HEK293 (cell line): ENCODE measurements at regions not wholly inside any gene's neighbourhood (a gene's known extent, or its start where the extent isn't known, plus 50 kb on each side); places are given as distances from the start of the nearest gene placed in this dataset.

Source experiments
- CTCF ChIA-PET: fragments of 350-600 bp; formaldehyde crosslinking; extraction: SDS; loops from one replicate; lab custom pipeline; 2021; ENCODE audit warnings: antibody characterized with exemption; lab: Yijun Ruan, JAX
- POLR2A ChIA-PET: fragments of 300-600 bp; formaldehyde crosslinking; extraction: SDS; loops from one replicate; lab custom pipeline; 2020; ENCODE audit warnings: antibody characterized with exemption, inconsistent platforms; lab: Yijun Ruan, JAX
- H3K27ac ChIP-seq: fragments of 200-500 bp; sonication (Bioruptor generic); 2 replicates; pipeline ENCODE4 v1.5.1; 2014; ENCODE audit warnings: low read depth, low read length, control low read depth, inconsistent platforms; ENCODE audit errors: extremely low read depth
- H3K36me3 ChIP-seq, 2 experiments: fragments of 200-500 bp in 1 of 2; sonication (Bioruptor generic) in 1 of 2; 1 replicate in 1 of 2; 2 replicates in 1 of 2; pipeline ENCODE4 v1.5.1; 2014 to 2017; ENCODE audit warnings: inconsistent platforms in 2 of 2, low read length in 2 of 2; ENCODE audit not compliant: control insufficient read depth in 2 of 2, insufficient read depth in 1 of 2
- H3K4me1 ChIP-seq: fragments of 200-500 bp; sonication (Bioruptor generic); 2 replicates; pipeline ENCODE4 v1.5.1; 2014; ENCODE audit warnings: mild to moderate bottlenecking, low read length, inconsistent platforms; ENCODE audit not compliant: control insufficient read depth, insufficient read depth
- H3K4me3 ChIP-seq: 2 replicates; pipeline ENCODE4 v1.5.1; 2011; ENCODE audit warnings: low read depth, mild to moderate bottlenecking, control low read depth, low read length, moderate library complexity
- H3K9me3 ChIP-seq: fragments of 200-500 bp; sonication (Bioruptor generic); 2 replicates; pipeline ENCODE4 v1.5.1; 2014; ENCODE audit warnings: low read depth, low read length, inconsistent platforms; ENCODE audit not compliant: control insufficient read depth, insufficient read depth
- ZNF132 ChIP-seq: fragments of 450-650 bp; formaldehyde crosslinking; IDR thresholded peaks from 2 replicates; pipeline ENCODE4 v1.5.1; 2017; ENCODE audit warnings: missing biosample characterization, missing genetic modification characterization, borderline replicate concordance
- ZNF148 ChIP-seq: fragments of 450-650 bp; formaldehyde crosslinking; IDR thresholded peaks from 2 replicates; pipeline ENCODE4 v1.5.0; 2017; ENCODE audit warnings: missing biosample characterization, missing genetic modification characterization, borderline replicate concordance
- ZNF174 ChIP-seq: fragments of 450-650 bp; formaldehyde crosslinking; IDR thresholded peaks from 2 replicates; pipeline ENCODE4 v1.5.0; 2017; ENCODE audit warnings: missing biosample characterization, mild to moderate bottlenecking, missing genetic modification characterization
- ZNF19 ChIP-seq: fragments of 450-650 bp; formaldehyde crosslinking; IDR thresholded peaks from 2 replicates; pipeline ENCODE4; 2016; ENCODE audit warnings: missing biosample characterization, missing genetic modification characterization, low read depth
- ZNF280C ChIP-seq: fragments of 450-650 bp; formaldehyde crosslinking; IDR thresholded peaks from 2 replicates; pipeline ENCODE4 v1.5.1; 2016; ENCODE audit warnings: missing biosample characterization, missing genetic modification characterization
- ZNF530 ChIP-seq: fragments of 450-650 bp; formaldehyde crosslinking; IDR thresholded peaks from 2 replicates; pipeline ENCODE4 v1.5.1; 2016; ENCODE audit warnings: low read depth, missing biosample characterization, missing genetic modification characterization
- ZNF670 ChIP-seq: fragments of 450-650 bp; formaldehyde crosslinking; IDR thresholded peaks from 2 replicates; pipeline ENCODE4 v1.5.1; 2016; ENCODE audit warnings: missing biosample characterization, missing genetic modification characterization, low read depth
- ZNF768 ChIP-seq: fragments of 450-650 bp; formaldehyde crosslinking; IDR thresholded peaks from 2 replicates; pipeline ENCODE4 v1.5.1; 2018; ENCODE audit warnings: missing biosample characterization, mild to moderate bottlenecking, missing genetic modification characterization
- TF ChIP-seq, protein P1 (sequence below): fragments of 450-650 bp; formaldehyde crosslinking; IDR thresholded peaks from 2 replicates; pipeline ENCODE4 v1.5.1; 2016; ENCODE audit warnings: missing biosample characterization, missing genetic modification characterization
- TF ChIP-seq, protein P2 (sequence below): fragments of 450-650 bp; IDR thresholded peaks from 2 replicates; pipeline ENCODE4 v1.5.1; 2018; ENCODE audit warnings: missing biosample characterization, missing genetic modification characterization
- TF ChIP-seq, protein P3 (sequence below): fragments of 450-650 bp; formaldehyde crosslinking; IDR thresholded peaks from 2 replicates; pipeline ENCODE4 v1.5.1; 2016; ENCODE audit warnings: missing biosample characterization, missing genetic modification characterization
- TF ChIP-seq, protein P4 (sequence below): fragments of 450-650 bp; formaldehyde crosslinking; IDR thresholded peaks from 2 replicates; pipeline ENCODE4 v1.5.1; 2016; ENCODE audit warnings: missing biosample characterization, missing genetic modification characterization

DNA sequence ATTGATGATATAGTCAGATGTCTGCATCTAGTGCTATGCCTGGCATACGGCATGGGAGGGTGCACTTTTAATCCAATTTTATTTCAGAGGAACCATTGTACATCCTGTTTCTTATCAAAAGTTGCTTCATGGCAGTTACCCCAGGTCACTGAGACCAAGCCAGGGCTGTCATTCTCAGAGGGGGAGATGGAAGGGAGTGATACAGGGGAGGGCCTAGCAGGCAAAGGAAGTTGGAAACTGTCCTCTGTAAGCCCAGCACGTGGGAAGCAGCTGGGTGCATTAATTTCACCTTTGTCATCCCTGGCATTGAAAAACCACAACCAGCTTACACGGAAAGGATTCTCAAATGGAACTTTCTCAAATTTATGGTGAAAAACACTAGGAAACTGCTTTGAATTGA is 458.7 kb upstream of the ADAMTS5 start:
- Histone ChIP-seq H3K9me3 (no peaks in the 10 kb centered on the region), H3K4me1 (no peaks in the 10 kb centered on the region), H3K27ac (no peak overlapping the region), H3K36me3 (no peaks in the 10 kb centered on the region), H3K4me3 (no peak overlapping the region)
- CTCF ChIA-PET: interaction anchor here (0.7 to 1.1 kb wide), 3 partner anchors 14 to 911 kb away, joined by 3 to 4 read pairs (median 3); no protein-coding TSS in a partner anchor
- POLR2A ChIA-PET: no interaction called here
- TF ChIP-seq, protein P1, sequence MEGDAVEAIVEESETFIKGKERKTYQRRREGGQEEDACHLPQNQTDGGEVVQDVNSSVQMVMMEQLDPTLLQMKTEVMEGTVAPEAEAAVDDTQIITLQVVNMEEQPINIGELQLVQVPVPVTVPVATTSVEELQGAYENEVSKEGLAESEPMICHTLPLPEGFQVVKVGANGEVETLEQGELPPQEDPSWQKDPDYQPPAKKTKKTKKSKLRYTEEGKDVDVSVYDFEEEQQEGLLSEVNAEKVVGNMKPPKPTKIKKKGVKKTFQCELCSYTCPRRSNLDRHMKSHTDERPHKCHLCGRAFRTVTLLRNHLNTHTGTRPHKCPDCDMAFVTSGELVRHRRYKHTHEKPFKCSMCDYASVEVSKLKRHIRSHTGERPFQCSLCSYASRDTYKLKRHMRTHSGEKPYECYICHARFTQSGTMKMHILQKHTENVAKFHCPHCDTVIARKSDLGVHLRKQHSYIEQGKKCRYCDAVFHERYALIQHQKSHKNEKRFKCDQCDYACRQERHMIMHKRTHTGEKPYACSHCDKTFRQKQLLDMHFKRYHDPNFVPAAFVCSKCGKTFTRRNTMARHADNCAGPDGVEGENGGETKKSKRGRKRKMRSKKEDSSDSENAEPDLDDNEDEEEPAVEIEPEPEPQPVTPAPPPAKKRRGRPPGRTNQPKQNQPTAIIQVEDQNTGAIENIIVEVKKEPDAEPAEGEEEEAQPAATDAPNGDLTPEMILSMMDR: no peak
- TF ChIP-seq ZNF768: no peak
- TF ChIP-seq ZNF132 (tag by site-specific recombination): no peak
- TF ChIP-seq ZNF670 (tag by site-specific recombination): no peak
- no peak for TF ChIP-seq ZNF280C

DNA sequence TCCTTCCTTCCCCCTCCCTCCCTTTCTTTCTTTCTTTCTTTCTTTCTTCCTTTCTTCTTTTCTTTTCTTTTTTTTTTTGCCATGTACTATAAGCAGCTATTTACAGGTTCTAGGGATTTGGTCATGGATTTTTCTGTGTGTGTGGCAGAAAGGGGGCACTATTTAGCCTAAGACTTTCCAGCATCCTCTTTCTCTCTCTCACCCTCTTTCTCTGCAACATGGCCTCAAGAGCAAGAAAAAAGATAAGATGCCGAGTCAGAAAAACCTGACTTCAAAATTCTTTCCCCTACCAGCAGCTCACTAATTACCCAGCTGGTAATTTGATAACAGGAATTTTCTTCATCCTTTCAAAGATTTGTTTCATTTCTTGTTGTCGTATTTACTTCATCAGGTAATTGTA is 458.3 kb upstream of the ADAMTS5 start:
- no peak for TF ChIP-seq ZNF174 (tag by site-specific recombination)
- TF ChIP-seq, protein P2, sequence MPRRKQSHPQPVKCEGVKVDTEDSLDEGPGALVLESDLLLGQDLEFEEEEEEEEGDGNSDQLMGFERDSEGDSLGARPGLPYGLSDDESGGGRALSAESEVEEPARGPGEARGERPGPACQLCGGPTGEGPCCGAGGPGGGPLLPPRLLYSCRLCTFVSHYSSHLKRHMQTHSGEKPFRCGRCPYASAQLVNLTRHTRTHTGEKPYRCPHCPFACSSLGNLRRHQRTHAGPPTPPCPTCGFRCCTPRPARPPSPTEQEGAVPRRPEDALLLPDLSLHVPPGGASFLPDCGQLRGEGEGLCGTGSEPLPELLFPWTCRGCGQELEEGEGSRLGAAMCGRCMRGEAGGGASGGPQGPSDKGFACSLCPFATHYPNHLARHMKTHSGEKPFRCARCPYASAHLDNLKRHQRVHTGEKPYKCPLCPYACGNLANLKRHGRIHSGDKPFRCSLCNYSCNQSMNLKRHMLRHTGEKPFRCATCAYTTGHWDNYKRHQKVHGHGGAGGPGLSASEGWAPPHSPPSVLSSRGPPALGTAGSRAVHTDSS (tag by site-specific recombination): no peak
- no peak for TF ChIP-seq ZNF530 (tag by site-specific recombination)
- TF ChIP-seq ZNF670 (tag by site-specific recombination): no peak
- no peak for TF ChIP-seq ZNF19 (tag by site-specific recombination)
- TF ChIP-seq, protein P3, sequence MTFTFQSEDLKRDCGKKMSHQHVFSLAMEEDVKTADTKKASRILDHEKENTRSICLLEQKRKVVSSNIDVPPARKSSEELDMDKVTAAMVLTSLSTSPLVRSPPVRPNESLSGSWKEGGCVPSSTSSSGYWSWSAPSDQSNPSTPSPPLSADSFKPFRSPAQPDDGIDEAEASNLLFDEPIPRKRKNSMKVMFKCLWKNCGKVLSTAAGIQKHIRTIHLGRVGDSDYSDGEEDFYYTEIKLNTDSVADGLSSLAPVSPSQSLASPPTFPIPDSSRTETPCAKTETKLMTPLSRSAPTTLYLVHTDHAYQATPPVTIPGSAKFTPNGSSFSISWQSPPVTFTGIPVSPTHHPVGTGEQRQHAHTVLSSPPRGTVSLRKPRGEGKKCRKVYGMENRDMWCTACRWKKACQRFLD (tag by site-specific recombination): no peak
- TF ChIP-seq, protein P4, sequence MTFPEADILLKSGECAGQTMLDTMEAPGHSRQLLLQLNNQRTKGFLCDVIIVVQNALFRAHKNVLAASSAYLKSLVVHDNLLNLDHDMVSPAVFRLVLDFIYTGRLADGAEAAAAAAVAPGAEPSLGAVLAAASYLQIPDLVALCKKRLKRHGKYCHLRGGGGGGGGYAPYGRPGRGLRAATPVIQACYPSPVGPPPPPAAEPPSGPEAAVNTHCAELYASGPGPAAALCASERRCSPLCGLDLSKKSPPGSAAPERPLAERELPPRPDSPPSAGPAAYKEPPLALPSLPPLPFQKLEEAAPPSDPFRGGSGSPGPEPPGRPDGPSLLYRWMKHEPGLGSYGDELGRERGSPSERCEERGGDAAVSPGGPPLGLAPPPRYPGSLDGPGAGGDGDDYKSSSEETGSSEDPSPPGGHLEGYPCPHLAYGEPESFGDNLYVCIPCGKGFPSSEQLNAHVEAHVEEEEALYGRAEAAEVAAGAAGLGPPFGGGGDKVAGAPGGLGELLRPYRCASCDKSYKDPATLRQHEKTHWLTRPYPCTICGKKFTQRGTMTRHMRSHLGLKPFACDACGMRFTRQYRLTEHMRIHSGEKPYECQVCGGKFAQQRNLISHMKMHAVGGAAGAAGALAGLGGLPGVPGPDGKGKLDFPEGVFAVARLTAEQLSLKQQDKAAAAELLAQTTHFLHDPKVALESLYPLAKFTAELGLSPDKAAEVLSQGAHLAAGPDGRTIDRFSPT (tag by site-specific recombination): no peak
- no peak for TF ChIP-seq ZNF148 (tag by site-specific recombination)
- Histone ChIP-seq H3K36me3 (no peaks in the 10 kb centered on the region), H3K27ac (no peak overlapping the region), H3K9me3 (no peaks in the 10 kb centered on the region), H3K4me3 (no peak overlapping the region), H3K4me1 (no peaks in the 10 kb centered on the region)
- POLR2A ChIA-PET: no interaction called here
- CTCF ChIA-PET: interaction anchor here (1.0 to 1.4 kb wide), 3 partner anchors 14 to 275 kb away, joined by 3 to 6 read pairs (median 4); no protein-coding TSS in a partner anchor
